Skeletal muscle tissue (tissue), 3 donors: ENCODE measurements at regions not wholly inside any gene's neighbourhood (a gene's known extent, or its start where the extent isn't known, plus 50 kb on each side); places are given as distances from the start of the nearest gene placed in this dataset.

Experiments used
- H3K27ac ChIP-seq: one replicate; pipeline ENCODE4 v1.7.0; 2013; ENCODE audit warnings: mild to moderate bottlenecking, low read depth, low read length, inconsistent platforms
- H3K27me3 ChIP-seq, 3 donors: one replicate each; pipeline ENCODE4 v1.7.0; 2013; ENCODE audit warnings: low read length in 3 of 3; ENCODE audit not compliant: control insufficient read depth in 3 of 3, insufficient read depth in 3 of 3
- H3K36me3 ChIP-seq, 3 donors: one replicate each; pipeline ENCODE4 v1.7.0; 2013; ENCODE audit warnings: low read length in 3 of 3; ENCODE audit not compliant: control insufficient read depth in 3 of 3, insufficient read depth in 3 of 3
- H3K4me1 ChIP-seq, 3 donors: one replicate each; pipeline ENCODE4 v1.7.0; 2013; ENCODE audit warnings: low read length in 3 of 3, mild to moderate bottlenecking in 3 of 3; ENCODE audit not compliant: control insufficient read depth in 3 of 3, insufficient read depth in 3 of 3
- H3K4me3 ChIP-seq, 3 donors: one replicate each; pipeline ENCODE4 v1.7.0; 2013; ENCODE audit warnings: low read length in 3 of 3
- H3K9ac ChIP-seq, 3 donors: one replicate each; pipeline ENCODE4 v1.7.0; 2013; ENCODE audit warnings: low read length in 3 of 3, mild to moderate bottlenecking in 3 of 3, moderate library complexity in 2 of 3, low read depth in 1 of 3
- H3K9me3 ChIP-seq, 3 donors: one replicate each; pipeline ENCODE4 v1.7.0; 2013; ENCODE audit warnings: low read length in 3 of 3; ENCODE audit not compliant: control insufficient read depth in 3 of 3
- donor health status: Osteomylitis.

DNA sequence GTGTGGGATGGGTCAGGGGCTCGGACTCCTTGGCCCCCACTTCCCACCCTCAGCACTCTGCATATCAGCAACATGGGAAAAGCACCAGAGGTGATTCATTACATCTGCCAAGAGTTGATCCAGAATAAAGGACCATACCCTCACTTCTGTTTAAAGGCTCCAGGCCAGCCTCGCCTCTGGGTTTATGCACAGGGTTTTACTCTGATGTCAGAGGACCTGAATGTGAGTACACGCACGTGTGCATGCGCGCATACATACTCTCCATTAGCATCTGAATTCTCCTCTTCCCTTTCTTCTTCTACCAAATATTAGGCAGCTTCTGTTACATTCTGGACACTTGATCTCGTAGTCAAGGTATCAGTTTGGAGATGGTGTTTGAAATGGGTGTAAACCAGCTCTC, 114.7 kb upstream of the SPTLC3 start:
- peaks cover 0 to 2% (median 0%) of the 10 kb centered on the region in 3 donors for H3K9me3 ChIP-seq
- no peaks in the 10 kb centered on the region for H3K4me1 ChIP-seq
- no peaks in the 10 kb centered on the region for H3K36me3 ChIP-seq
- no peak overlapping the region for H3K9ac ChIP-seq
- H3K4me3 ChIP-seq, result no peak overlapping the region
- no peak overlapping the region for H3K27ac ChIP-seq
- H3K27me3 ChIP-seq, result peaks cover 0 to 4% (median 0%) of the 10 kb centered on the region in 3 donors

DNA sequence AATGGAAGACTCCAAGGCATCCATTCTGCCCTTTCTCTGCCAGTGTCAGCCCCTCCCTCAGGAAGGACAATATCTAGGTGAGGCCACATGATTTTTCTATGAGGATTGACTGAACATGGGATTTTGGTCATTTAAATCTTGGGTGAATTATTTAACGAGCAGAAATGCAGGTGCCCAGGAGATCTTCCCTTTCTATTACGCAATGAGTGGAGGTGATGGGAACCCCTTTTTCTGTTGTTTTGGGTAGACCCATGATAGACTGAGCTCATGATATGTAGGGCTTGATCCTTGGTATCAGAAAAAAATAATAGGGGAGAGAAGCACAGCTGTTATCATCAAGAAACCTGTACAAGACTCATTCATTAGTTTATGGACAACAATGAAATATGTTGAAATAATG, 112.6 kb upstream of the SPTLC3 start:
- Histone ChIP-seq H3K4me3 (no peak overlapping the region), H3K27ac (no peak overlapping the region), H3K27me3 (peaks cover 0 to 4% (median 0%) of the 10 kb centered on the region in 3 donors), H3K36me3 (no peaks in the 10 kb centered on the region), H3K9ac (no peak overlapping the region), H3K9me3 (peaks cover 0 to 2% (median 0%) of the 10 kb centered on the region in 3 donors), H3K4me1 (no peaks in the 10 kb centered on the region)

DNA sequence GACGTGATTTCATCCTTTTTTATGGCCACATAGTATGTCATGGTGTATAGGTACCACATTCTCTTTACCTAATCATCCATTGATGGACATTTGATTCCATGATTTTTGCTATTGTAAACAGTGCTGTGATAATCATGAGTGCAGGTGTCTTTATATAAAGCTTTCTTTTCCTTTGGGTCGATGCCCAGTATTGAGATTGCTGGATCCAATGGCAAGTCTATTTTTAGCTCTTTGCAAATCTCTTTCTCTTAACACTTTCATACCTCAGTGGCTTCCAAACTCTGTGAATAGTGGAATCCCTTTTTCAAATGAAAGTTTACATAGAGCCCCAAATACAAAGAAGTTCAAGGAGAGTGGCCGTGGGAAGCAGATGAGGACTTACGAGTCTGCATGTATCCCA, 105.8 kb upstream of the SPTLC3 start:
- Histone ChIP-seq H3K4me3 (no peak overlapping the region), H3K36me3 (no peaks in the 10 kb centered on the region), H3K27me3 (no peaks in the 10 kb centered on the region), H3K4me1 (peaks cover 0 to 5% (median 0%) of the 10 kb centered on the region in 3 donors), H3K9ac (no peak overlapping the region), H3K9me3 (no peaks in the 10 kb centered on the region), H3K27ac (no peak overlapping the region)

DNA sequence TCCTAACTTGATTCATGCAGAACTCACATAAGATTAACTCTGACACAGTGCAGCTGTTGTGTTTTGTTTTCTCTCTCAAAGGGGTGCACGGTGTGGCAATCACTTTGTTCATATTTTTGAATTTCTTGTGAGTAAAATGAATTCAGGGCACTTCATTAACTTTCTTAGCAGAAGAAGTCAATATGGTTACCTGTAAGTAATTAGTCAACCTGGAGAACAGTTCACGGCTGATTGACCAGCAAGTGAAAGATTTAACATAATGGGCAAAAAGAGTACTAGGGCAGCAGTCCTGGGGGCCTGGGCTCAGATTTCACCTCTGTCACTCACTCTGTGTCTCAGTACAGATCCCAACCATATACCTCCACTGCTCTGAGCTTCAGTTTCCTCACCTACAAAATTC, 102.4 kb upstream of the SPTLC3 start:
- peaks cover 0 to 5% (median 0%) of the 10 kb centered on the region in 3 donors for H3K4me1 ChIP-seq
- H3K9me3 ChIP-seq, result no peaks in the 10 kb centered on the region
- H3K4me3 ChIP-seq, result no peak overlapping the region
- H3K9ac ChIP-seq, result no peak overlapping the region
- no peaks in the 10 kb centered on the region for H3K36me3 ChIP-seq
- no peaks in the 10 kb centered on the region for H3K27me3 ChIP-seq
- H3K27ac ChIP-seq, result no peak overlapping the region

DNA sequence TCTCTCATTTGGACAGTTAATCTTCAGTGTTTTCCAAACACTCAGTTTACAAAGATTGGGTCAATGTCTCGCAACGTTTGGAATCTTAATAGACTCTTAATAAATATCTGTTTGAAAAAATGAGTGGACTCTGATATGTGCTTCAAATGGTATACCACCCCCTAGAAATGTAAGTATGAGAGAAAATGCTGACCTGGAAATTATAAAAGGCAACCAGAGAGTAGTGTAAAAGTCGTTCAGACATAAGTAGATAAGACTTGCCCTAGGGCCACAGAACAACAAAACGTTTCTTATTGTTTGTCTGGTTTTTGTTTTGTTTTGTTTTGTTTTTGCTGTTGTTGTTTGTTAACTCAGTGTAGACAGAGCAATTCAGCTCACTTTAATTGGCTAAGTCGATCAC, 97.4 kb upstream of the SPTLC3 start:
- H3K9ac ChIP-seq, result no peak overlapping the region
- H3K27me3 ChIP-seq, result no peaks in the 10 kb centered on the region
- H3K36me3 ChIP-seq, result no peaks in the 10 kb centered on the region
- H3K27ac ChIP-seq, result no peak overlapping the region
- no peaks in the 10 kb centered on the region for H3K4me1 ChIP-seq
- H3K9me3 ChIP-seq, result no peaks in the 10 kb centered on the region
- H3K4me3 ChIP-seq, result no peak overlapping the region

DNA sequence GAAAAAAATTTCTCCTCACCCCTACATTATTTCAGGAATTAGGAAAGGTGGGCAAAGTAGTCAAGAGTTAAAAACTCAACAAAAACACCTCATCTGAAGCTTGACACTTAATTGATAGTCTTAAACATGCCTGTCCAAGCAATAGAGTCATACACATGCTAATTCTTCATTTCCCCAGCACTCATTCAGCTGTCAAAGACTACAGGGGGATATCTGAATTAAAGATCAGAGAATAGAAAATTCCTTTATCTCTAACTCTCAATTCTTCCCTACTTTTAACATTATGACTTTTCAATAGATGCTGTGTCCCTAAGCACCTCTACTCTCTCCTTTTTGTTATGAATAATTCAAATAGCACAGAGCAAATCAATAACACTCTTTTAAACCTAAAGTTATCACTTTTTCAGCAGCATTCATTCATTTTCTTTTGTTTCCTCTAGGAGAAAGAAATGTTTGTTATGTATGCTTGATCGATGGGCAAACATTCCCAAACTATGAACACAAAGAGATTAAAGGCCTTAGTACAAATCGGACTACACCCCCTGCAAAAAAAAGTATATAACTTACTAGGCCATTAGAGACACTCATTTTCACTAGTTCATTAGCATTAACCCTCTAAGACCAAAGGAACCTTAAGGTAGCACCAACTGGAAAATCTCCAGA, 94.9 kb upstream of the SPTLC3 start:
- H3K36me3 ChIP-seq, result no peaks in the 10 kb centered on the region
- H3K4me3 ChIP-seq, result no peak overlapping the region
- H3K4me1 ChIP-seq, result no peaks in the 10 kb centered on the region
- no peak overlapping the region for H3K27ac ChIP-seq
- no peaks in the 10 kb centered on the region for H3K9me3 ChIP-seq
- no peak overlapping the region for H3K9ac ChIP-seq
- H3K27me3 ChIP-seq, result no peaks in the 10 kb centered on the region

DNA sequence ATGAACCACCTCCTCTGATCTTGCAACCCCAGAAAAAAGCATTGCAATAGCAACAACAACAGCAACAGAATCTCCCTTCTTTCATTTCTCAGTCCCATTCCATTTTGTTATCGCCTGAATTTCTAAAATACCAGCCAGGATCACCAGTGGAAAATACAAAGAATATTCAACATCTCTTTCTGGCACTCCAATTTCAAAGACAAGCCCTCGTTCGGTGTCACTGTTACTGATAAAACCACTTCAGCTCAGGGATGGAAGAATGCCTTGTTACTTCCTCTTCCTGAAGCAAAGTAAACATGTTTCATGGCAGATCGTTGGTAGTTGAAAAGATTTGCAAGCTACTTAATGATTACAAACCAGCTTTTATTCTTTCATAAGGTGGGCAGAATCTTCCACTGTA, 94.0 kb upstream of the SPTLC3 start:
- Histone ChIP-seq H3K9me3 (no peaks in the 10 kb centered on the region), H3K4me1 (no peaks in the 10 kb centered on the region), H3K27me3 (no peaks in the 10 kb centered on the region), H3K36me3 (no peaks in the 10 kb centered on the region), H3K27ac (no peak overlapping the region), H3K4me3 (no peak overlapping the region), H3K9ac (no peak overlapping the region)

DNA sequence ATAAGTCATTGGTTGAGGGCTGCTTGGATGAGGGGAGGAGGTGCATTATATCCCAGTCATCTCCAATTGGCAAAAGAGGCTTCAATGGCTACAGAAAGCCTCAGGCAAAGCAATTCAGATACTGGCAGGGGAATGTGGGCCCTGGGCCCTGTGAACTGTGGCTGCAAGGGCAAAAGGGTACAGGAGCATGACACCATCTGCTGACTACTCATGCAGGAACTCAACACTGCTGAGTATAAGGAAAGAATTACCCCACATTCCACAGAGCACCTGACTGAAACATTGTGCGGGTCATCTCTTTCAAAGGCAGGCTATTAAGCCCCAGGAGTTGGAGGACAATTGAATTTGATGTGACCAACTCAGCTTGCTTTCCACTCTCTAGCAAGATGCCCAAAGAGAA, 92.1 kb upstream of the SPTLC3 start:
- Histone ChIP-seq H3K9ac (no peak overlapping the region), H3K9me3 (no peaks in the 10 kb centered on the region), H3K4me1 (no peaks in the 10 kb centered on the region), H3K27ac (no peak overlapping the region), H3K36me3 (no peaks in the 10 kb centered on the region), H3K4me3 (no peak overlapping the region), H3K27me3 (no peaks in the 10 kb centered on the region)

DNA sequence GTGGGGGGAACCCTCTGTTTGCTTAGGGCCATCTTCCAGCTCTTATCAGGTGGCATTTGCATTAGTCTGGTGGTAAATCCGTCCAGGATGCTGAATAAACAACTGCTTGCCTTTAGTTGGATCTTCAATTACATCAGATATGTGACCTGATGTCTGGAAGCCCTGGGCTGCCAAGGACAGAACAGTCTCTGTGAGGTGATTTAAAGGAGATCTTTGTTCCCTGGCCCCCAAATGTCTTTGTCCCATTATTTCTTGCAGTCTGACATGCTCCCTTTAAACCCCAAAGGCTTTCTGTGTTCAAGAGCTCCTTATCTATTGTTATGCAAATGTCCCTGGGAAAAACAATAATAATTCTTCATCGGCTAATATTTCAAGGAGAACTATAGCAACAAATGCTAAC, 84.6 kb upstream of the SPTLC3 start:
- no peaks in the 10 kb centered on the region for H3K27me3 ChIP-seq

DNA sequence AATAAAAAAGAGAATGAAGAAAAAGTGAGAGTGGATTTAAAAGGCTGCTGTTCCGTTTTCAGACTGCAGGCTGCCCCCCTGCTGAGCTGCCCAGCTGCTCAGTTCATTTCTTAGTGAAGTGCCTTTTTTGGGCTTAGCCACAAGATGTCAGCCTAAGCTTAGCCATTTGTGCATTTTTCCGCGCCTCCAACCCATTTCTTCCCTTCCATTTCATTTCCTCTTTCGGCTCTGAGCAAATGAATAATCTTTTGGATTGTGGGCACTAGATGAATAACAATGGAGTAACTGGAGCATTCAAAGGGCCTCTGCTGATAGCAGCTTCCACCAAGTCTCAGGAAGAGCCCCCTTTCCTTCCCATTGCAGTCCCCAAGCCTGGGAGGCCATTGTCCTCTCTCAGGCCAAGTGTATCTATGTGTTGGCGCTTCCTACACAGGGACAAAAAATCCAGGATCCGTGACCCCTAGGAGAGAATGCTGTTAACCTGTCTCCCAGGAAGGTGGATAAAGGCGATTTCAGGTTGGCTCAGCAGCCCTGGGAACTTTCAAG, 83.5 kb upstream of the SPTLC3 start:
- Histone ChIP-seq H3K27ac (no peak overlapping the region), H3K4me1 (no peaks in the 10 kb centered on the region), H3K4me3 (no peak overlapping the region), H3K9ac (no peak overlapping the region), H3K27me3 (no peaks in the 10 kb centered on the region), H3K9me3 (no peaks in the 10 kb centered on the region), H3K36me3 (no peaks in the 10 kb centered on the region)

More for the DNA sequence above, 84.6 kb upstream of the SPTLC3 start:
- Histone ChIP-seq H3K4me3 (no peak overlapping the region), H3K27ac (no peak overlapping the region), H3K4me1 (no peaks in the 10 kb centered on the region), H3K9me3 (no peaks in the 10 kb centered on the region), H3K9ac (no peak overlapping the region), H3K36me3 (no peaks in the 10 kb centered on the region)
